RCC 7860 (cell line): ENCODE measurements at regions not wholly inside any gene's neighbourhood (a gene's known extent, or its start where the extent isn't known, plus 50 kb on each side); places are given as distances from the start of the nearest gene placed in this dataset.

Experiments used
- DNase-seq: peaks from one replicate; pipeline ENCODE4 v3.0.0-alpha.2; 2015; ENCODE audit warnings: low spot score
- FAIRE-seq: peaks from 2 replicates; lab custom pipeline; 2012; peaks lifted over from hg19 to GRCh38; lab: Jason Lieb, UNC

GRCh38 chr2:455913-456312 is 168.0 kb upstream of the ALKAL2 start:
- DNase-seq, result no peak
- no peak for FAIRE-seq

GRCh38 chr2:455015-455705 is 167.3 kb upstream of the ALKAL2 start:
- DNase-seq, result no peak
- FAIRE-seq, result no peak

- peak; percentile 60 for DNase-seq
- FAIRE-seq, result peak; percentile 42
Observed at GRCh38 chr2:453132-453531, 165.2 kb upstream of the ALKAL2 start.

DNA sequence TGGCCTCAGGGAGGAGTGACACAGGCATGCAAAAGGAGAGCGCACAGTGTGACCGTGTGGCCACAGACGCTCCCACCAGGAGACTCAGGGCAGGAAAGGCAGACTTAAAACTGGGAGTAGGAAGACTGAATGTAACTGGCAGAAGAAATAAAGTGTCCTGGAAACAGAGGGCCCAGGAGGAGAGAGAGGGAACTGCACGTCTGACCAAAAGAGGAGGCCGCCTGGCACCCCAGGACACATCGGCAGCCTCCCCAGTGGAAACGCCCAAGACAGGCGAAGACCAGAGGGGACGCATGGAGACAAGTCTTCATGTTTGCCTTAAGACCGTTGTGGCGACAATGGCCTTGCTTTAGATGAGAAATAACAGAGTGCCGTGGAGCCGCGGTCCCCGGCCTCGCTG is 163.6 kb upstream of the ALKAL2 start:
- DNase-seq, result no peak
- no peak for FAIRE-seq

DNA sequence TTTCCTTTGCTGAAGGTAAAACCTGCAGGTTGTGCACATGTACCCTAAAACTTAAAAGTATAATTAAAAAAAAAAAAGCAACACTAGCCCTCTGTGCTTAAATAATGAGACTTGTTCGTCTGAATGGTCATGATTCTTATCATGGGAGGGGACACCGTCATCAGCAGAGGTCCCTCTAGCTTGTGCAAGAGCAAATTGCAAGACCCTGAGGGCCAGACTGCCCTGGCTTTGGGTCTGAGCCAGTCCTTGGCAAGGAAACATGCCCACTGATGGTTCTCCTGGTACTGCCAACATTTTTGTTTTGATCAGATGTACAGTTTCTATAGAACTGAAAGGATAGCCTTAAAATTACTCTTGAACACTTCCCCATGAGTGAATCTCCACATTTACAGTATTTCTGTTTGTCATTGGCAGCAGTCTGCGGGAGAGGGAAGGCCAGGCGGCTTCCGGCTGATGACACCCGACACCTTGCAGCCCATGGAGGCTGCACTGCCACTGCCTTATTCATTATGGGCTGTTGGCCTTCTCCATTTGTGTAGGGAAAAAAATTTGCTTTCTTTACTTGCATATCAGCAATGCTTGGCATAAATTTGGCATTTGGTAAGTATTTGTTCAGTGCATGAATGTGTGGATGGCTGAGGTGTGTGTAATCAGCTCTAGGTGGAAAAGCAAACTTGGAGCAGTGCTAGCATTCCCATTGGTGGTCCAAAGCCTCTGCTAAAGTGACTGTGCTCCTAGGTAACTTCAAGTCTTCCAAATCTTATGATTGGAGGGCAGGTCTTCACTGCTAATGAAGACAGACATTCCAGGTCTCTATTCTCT is 161.6 kb upstream of the ALKAL2 start:
- FAIRE-seq (no peak), DNase-seq (no peak)

- FAIRE-seq, result no peak
- DNase-seq, result no peak
Observed at GRCh38 chr2:447902-448665, 160.2 kb upstream of the ALKAL2 start.

DNA sequence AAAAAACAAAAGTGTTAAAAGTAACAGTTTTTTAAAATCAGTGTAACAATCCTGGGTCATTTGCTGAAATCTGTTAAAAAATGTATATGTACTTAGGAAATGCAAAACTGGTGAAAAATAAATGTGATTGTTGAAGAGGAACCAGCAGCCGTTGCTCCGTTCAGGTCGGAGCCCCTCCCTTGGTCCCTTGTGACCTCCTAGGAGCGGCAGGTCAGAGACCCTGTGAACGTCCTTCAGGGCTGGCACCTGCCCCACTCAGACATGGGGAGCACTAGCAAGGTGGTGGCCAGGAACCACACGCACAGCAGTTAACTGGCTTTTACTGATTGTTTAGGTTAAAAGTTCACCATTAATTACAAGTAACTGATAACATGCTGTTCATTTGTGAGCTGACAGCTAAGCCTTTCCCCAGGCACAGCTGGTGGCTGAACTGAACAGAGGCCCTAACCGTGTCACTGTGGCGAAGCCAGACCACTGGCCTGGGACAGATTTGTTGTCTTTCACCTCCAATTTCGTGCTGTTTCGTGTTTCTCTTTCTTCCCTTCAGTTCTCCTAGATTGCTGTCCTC is 159.2 kb upstream of the ALKAL2 start:
- no peak for FAIRE-seq
- DNase-seq, result no peak

- no peak for FAIRE-seq
- no peak for DNase-seq
Observed at GRCh38 chr2:446303-446874, 158.5 kb upstream of the ALKAL2 start.

DNA sequence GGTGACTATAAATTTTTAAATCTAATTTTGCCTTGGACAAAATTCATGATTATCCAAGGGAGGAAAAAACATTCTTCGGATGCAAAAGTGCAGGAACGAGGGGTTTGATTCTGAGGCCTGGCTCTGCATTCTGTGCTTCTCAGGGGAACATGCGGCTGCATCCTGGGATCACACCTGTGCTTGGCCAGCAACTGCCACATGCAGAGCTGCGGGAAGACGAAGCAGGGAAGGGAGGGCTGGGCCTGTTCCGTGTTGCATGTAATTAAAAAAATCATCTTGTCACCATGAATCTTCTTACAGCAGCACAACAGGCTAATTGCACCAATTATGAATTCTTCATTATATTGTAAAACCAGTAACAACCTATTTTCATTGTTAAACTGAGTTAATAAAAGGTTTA is 158.0 kb upstream of the ALKAL2 start:
- FAIRE-seq, result no peak
- DNase-seq, result no peak

DNA sequence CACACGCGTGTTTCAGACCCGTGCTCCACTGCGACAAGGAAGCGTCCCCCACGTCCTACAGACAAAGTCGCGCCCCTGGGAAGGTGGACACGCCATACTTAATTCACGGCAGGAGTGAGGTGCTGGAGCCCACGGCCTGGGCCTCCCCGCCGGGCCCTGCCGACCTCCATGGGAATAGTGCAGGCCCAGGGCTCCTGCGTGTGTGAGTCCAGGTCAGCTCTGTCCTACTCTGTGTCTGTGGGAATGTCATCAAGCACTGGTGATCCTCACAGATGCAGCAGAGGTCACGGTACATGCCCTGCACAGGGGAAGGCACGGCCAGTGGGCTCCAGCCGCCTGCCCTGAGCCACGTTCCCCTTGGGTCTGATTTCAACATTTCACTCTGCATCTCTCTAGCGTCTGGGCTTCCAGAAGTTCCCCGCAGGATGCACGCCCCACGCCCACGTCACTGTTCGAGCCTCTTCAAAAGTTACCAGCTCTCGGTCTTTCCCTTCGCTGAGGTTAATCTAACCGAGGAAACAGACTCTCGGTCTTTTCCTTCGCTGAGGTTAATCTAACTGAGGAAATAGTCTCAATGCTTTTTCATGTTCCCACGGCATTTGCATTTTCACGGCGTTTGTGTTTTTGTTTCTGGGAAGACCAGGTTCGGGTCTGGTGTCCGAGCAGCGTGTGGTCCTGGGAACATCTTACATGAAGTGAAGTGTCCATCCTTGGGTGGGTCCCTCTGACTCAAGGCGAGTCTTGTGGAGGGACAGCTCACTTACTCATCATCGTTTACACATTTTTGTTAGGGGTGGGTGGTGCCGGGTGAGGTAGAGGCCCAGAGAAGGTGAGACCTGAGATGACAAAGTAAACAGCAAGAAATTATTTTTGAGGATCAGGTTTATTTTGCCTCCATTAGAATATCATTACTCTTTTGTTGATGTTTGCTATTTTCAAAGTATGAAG is 157.3 kb upstream of the ALKAL2 start:
- FAIRE-seq (no peak), DNase-seq (no peak)

GRCh38 chr2:443741-444140 is 155.8 kb upstream of the ALKAL2 start:
- DNase-seq, result no peak
- no peak for FAIRE-seq

DNA sequence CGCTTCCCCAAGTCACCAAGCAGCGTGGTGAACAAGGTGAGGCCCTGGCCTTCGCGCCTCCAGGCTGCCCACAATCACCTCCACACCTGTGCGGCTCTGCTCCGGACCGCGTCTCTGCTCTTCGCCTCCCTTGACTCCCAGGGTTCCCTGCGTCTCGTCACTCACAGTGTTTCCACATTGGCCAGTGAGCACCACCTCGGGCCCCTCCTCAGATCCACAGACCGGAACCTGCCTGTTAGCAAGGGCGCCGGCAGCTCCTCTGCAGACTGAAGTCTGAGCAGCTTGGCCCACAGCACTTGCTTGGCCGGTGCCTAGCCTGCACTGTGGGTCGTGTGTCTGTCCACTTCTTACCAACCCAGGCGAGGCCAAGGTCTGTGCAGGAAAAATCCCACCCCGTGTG is 155.3 kb upstream of the ALKAL2 start:
- DNase-seq, result no peak
- FAIRE-seq, result no peak

- FAIRE-seq, result no peak
Observed at GRCh38 chr2:441258-442022, 153.5 kb upstream of the ALKAL2 start.

DNA sequence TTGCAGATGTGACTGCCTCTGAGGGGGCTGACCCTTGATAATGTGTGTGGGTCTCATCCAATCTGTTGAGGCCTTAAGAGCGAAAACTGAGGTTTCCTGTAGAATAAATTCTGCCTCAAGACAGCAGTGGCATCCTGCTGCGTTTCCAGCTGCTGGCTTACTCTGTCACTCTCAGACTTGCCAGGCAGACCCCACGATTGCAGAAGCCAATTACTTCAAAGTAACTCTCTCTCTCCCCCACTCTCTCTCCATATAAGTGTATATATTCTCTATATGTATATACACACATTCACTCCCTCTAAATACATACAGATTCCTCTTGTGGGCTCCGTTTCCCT is 152.5 kb upstream of the ALKAL2 start:
- FAIRE-seq (no peak), DNase-seq (no peak)

More at GRCh38 chr2:441258-442022, 153.5 kb upstream of the ALKAL2 start:
- no peak for DNase-seq

GRCh38 chr2:439556-440402 is 151.9 kb upstream of the ALKAL2 start:
- FAIRE-seq, result no peak
- DNase-seq, result no peak

DNA sequence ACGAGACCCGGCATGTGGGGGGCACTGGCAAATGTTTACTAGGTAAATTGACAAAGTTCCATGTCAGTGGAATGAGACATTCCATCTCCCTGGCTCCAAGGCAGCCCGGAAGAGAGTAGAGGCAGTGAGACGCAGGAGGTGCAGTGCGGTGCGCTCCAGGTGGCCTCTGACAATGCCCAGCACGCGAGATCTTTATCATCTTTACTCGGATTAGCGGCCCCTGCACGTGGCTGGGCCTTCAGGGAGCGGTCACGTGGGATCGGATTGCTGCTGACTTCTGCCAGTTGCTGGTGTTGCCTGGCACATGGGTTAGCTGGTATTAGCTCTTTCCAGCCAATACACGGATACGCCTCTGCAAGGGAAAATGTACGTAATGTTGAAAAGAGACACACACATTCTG is 151.2 kb upstream of the ALKAL2 start:
- FAIRE-seq, result no peak
- no peak for DNase-seq

- DNase-seq (no peak), FAIRE-seq (no peak)
Observed at GRCh38 chr2:437756-438393, 150.0 kb upstream of the ALKAL2 start.

- no peak for DNase-seq
- no peak for FAIRE-seq
Observed at GRCh38 chr2:437180-437579, 149.3 kb upstream of the ALKAL2 start.
